ENCODE measurements at regions not wholly inside any gene's neighbourhood (a gene's known extent, or its start where the extent isn't known, plus 50 kb on each side); places are given as distances from the start of the nearest gene placed in this dataset.

DNA sequence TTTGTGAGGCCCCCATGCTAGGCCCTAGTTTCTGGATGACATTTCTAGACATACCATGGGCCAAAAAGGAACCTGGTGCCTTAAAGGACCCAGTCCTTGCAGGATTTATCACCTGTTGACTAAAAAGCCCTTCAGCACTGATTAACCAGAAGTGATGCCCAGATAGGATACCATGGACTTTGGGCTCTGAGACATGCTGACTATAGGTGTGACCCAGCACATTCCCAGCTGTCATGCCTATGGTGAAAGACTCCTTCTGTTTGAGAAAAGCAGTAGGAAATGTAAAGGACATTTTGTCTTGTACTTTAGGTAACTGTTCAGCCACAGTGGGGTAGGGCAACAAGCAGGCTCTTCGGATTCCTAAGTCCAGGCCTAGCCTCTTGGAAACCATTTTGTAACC, 724.2 kb downstream of the CD109 start:
- CTCF ChIA-PET (ENCODE audit: unreplicated experiment) = no interaction called here

GRCh38 chr6:74415056-74415455, 719.1 kb downstream of the CD109 start:
- no TSS peak for BruUV-seq (replicated peaks)
- H3K79me2 ChIP-seq (ENCODE audit: insufficient read depth, low read depth, low read length) = no peaks in the 10 kb centered on the region
- CTCF ChIA-PET (ENCODE audit: unreplicated experiment) = no interaction called here
- POLR2A ChIA-PET = interaction anchor here (0.7 kb wide), 1 partner anchor 22 kb away, joined by 3 read pairs; no protein-coding TSS in a partner anchor
- no peak for DNase-seq (ENCODE audit: low spot score)
- no peak overlapping the region for H3K4me3 ChIP-seq (ENCODE audit: low read depth, low read length, poor library complexity, severe bottlenecking)
- intact Hi-C loops (cut with micrococcal nuclease; ENCODE audit: unreplicated experiment) = no loop called here
- no peak overlapping the region for H3K4me2 ChIP-seq (ENCODE audit: low read length)
- no peaks in the 10 kb centered on the region for H3K4me1 ChIP-seq (ENCODE audit: insufficient read depth, low read length, poor library complexity, severe bottlenecking)
- no peaks in the 10 kb centered on the region for H3K9me2 ChIP-seq (ENCODE audit: insufficient read depth, low read length)
- H3K27ac ChIP-seq (ENCODE audit: low read depth, low read length, poor library complexity, severe bottlenecking) = no peak overlapping the region
- H3K9me3 ChIP-seq (ENCODE audit: low read length) = no peaks in the 10 kb centered on the region
- H2AFZ ChIP-seq (ENCODE audit: low read length) = no peak overlapping the region
- H4K20me1 ChIP-seq (ENCODE audit: insufficient read depth, low read length) = no peaks in the 10 kb centered on the region
- H3K36me3 ChIP-seq (ENCODE audit: insufficient read depth, low read length) = no peaks in the 10 kb centered on the region
- TF ChIP-seq, protein P1, sequence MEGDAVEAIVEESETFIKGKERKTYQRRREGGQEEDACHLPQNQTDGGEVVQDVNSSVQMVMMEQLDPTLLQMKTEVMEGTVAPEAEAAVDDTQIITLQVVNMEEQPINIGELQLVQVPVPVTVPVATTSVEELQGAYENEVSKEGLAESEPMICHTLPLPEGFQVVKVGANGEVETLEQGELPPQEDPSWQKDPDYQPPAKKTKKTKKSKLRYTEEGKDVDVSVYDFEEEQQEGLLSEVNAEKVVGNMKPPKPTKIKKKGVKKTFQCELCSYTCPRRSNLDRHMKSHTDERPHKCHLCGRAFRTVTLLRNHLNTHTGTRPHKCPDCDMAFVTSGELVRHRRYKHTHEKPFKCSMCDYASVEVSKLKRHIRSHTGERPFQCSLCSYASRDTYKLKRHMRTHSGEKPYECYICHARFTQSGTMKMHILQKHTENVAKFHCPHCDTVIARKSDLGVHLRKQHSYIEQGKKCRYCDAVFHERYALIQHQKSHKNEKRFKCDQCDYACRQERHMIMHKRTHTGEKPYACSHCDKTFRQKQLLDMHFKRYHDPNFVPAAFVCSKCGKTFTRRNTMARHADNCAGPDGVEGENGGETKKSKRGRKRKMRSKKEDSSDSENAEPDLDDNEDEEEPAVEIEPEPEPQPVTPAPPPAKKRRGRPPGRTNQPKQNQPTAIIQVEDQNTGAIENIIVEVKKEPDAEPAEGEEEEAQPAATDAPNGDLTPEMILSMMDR (conservative IDR thresholded peaks at IDR 0.05; ENCODE audit: low read length) = no peak
- TF ChIP-seq EZH2phosphoT487 (IDR thresholded peaks at IDR 0.05; ENCODE audit: borderline replicate concordance, low read depth, low read length) = no peak

More for the DNA sequence above, 724.2 kb downstream of the CD109 start:
- DNase-seq (ENCODE audit: low spot score) = no peak
- no peaks in the 10 kb centered on the region for H4K20me1 ChIP-seq (ENCODE audit: insufficient read depth, low read length)
- TF ChIP-seq, protein P1 (conservative IDR thresholded peaks at IDR 0.05; ENCODE audit: low read length) = no peak
- no peak for TF ChIP-seq EZH2phosphoT487 (IDR thresholded peaks at IDR 0.05; ENCODE audit: borderline replicate concordance, low read depth, low read length)
- H3K4me1 ChIP-seq (ENCODE audit: insufficient read depth, low read length, poor library complexity, severe bottlenecking) = no peaks in the 10 kb centered on the region
- no peaks in the 10 kb centered on the region for H3K9me2 ChIP-seq (ENCODE audit: insufficient read depth, low read length)
- H3K4me3 ChIP-seq (ENCODE audit: low read depth, low read length, poor library complexity, severe bottlenecking) = no peak overlapping the region
- no peaks in the 10 kb centered on the region for H3K9me3 ChIP-seq (ENCODE audit: low read length)
- no peak overlapping the region for H2AFZ ChIP-seq (ENCODE audit: low read length)
- H3K79me2 ChIP-seq (ENCODE audit: insufficient read depth, low read depth, low read length) = no peaks in the 10 kb centered on the region
- no peak overlapping the region for H3K4me2 ChIP-seq (ENCODE audit: low read length)
- POLR2A ChIA-PET = no interaction called here
- H3K27ac ChIP-seq (ENCODE audit: low read depth, low read length, poor library complexity, severe bottlenecking) = no peak overlapping the region
- no TSS peak for BruUV-seq (replicated peaks)
- intact Hi-C loops (cut with micrococcal nuclease; ENCODE audit: unreplicated experiment) = no loop called here
- H3K36me3 ChIP-seq (ENCODE audit: insufficient read depth, low read length) = no peaks in the 10 kb centered on the region

DNA sequence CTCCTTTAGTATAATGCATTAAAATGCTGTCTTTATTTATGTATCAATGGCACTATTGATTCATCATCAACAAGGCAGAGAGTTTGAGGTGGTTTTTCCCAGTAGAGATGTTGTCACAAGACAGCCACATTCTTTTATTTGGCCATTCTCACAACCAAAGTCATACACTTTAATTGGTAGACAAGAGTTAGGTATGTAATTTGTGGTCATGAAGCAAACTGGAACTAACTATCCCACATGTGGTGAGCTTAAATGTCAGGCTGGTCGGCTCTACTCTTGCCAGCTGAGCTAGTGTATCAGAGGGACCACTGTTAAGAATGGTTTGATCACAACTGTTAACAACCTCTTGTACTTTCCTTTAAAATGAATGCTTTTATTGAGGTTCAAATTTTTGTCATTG, 714.6 kb downstream of the CD109 start:
- TF ChIP-seq EZH2phosphoT487 (IDR thresholded peaks at IDR 0.05; ENCODE audit: borderline replicate concordance, low read depth, low read length) = no peak
- TF ChIP-seq, protein P1 (conservative IDR thresholded peaks at IDR 0.05; ENCODE audit: low read length) = no peak
- no TSS peak for BruUV-seq (replicated peaks)
- Histone ChIP-seq H3K9me3 (ENCODE audit: low read length) (no peaks in the 10 kb centered on the region), H3K79me2 (ENCODE audit: insufficient read depth, low read depth, low read length) (no peaks in the 10 kb centered on the region), H2AFZ (ENCODE audit: low read length) (no peak overlapping the region), H3K4me1 (ENCODE audit: insufficient read depth, low read length, poor library complexity, severe bottlenecking) (no peaks in the 10 kb centered on the region), H3K27ac (ENCODE audit: low read depth, low read length, poor library complexity, severe bottlenecking) (no peak overlapping the region), H3K9me2 (ENCODE audit: insufficient read depth, low read length) (no peaks in the 10 kb centered on the region), H3K4me3 (ENCODE audit: low read depth, low read length, poor library complexity, severe bottlenecking) (no peak overlapping the region), H4K20me1 (ENCODE audit: insufficient read depth, low read length) (no peaks in the 10 kb centered on the region), H3K36me3 (ENCODE audit: insufficient read depth, low read length) (no peaks in the 10 kb centered on the region), H3K4me2 (ENCODE audit: low read length) (no peak overlapping the region)
- intact Hi-C loops (cut with micrococcal nuclease; ENCODE audit: unreplicated experiment) = no loop called here
- DNase-seq (ENCODE audit: low spot score) = no peak
- CTCF ChIA-PET (ENCODE audit: unreplicated experiment) = no interaction called here
- POLR2A ChIA-PET = no interaction called here
